ENCODE measurements at regions not wholly inside any gene's neighbourhood (a gene's known extent, or its start where the extent isn't known, plus 50 kb on each side); places are given as distances from the start of the nearest gene placed in this dataset.

DNA sequence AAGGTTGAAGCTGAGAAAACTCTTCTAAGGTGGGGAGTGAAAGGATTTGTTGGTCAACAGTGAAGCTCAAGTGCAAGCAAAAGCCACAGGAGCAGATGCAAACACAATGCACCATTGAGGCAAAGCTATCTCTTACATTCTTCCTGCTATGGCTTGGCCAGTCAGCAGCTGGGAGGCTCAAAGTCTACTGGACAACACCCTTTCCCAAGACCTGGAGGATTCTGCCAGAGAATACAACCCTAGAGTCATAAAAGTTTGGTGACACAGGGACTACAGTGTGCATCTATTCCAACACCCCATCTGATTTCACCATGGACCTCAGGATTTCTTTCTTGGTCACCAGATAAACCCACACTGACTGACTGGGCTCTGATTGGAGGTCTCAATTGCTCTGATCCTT, 342.0 kb downstream of the HRH4 start:
- DNase-seq, result no peak
- no peaks in the 10 kb centered on the region for H3K36me3 ChIP-seq (replicated peaks in 1 of 2; ENCODE audit: control insufficient read depth in 1 of 2, insufficient read depth in 2 of 2, low read length in 2 of 2)
- Mint-ChIP-seq H3K27ac (no peak overlapping the region), H3K4me3 (no peak overlapping the region), H3K36me3 (no peaks in the 10 kb centered on the region), H3K27me3 (ENCODE audit: low read depth in 3 of 3) (peaks cover 1 to 3% (median 2%) of the 10 kb centered on the region in 3 donors), H3K9me3 (peaks cover 0 to 10% (median 0%) of the 10 kb centered on the region in 7 donors), H3K4me1 (no peaks in the 10 kb centered on the region)
- no peaks in the 10 kb centered on the region for H4K20me1 ChIP-seq (ENCODE audit: insufficient read depth, low read length)
- H3K9me3 ChIP-seq (replicated peaks in 1 of 2; ENCODE audit: control insufficient read depth in 1 of 2, insufficient read depth in 1 of 2, low read length in 2 of 2), result no peaks in the 10 kb centered on the region
- H2AFZ ChIP-seq (ENCODE audit: insufficient read depth, low read depth, low read length, poor library complexity, severe bottlenecking), result no peak overlapping the region
- H3K27me3 ChIP-seq (ENCODE audit: control insufficient read depth in 2 of 2, insufficient read depth in 2 of 2, low read length in 2 of 2), result no peaks in the 10 kb centered on the region
- TF ChIP-seq, protein P1, sequence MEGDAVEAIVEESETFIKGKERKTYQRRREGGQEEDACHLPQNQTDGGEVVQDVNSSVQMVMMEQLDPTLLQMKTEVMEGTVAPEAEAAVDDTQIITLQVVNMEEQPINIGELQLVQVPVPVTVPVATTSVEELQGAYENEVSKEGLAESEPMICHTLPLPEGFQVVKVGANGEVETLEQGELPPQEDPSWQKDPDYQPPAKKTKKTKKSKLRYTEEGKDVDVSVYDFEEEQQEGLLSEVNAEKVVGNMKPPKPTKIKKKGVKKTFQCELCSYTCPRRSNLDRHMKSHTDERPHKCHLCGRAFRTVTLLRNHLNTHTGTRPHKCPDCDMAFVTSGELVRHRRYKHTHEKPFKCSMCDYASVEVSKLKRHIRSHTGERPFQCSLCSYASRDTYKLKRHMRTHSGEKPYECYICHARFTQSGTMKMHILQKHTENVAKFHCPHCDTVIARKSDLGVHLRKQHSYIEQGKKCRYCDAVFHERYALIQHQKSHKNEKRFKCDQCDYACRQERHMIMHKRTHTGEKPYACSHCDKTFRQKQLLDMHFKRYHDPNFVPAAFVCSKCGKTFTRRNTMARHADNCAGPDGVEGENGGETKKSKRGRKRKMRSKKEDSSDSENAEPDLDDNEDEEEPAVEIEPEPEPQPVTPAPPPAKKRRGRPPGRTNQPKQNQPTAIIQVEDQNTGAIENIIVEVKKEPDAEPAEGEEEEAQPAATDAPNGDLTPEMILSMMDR (IDR thresholded peaks at IDR 0.05), result no peak
- no peak overlapping the region for H3K27ac ChIP-seq (ENCODE audit: low read depth in 1 of 2, low read length in 2 of 2)
- H3K4me1 ChIP-seq (ENCODE audit: control insufficient read depth in 1 of 2, insufficient read depth in 2 of 2, low read length in 2 of 2), result no peaks in the 10 kb centered on the region
- H3K79me2 ChIP-seq (ENCODE audit: insufficient read depth, low read length), result no peaks in the 10 kb centered on the region
- no peak overlapping the region for H3K4me3 ChIP-seq (replicated peaks in 1 of 3; ENCODE audit: low read depth in 2 of 3, low read length in 3 of 3)
- no peak overlapping the region for H3K9ac ChIP-seq (ENCODE audit: insufficient read depth, low read length, poor library complexity, severe bottlenecking)
- intact Hi-C loops (cut with micrococcal nuclease), result no loop called here
- no peak overlapping the region for H3K4me2 ChIP-seq (replicated peaks; ENCODE audit: extremely low read depth, low read length, poor library complexity, severe bottlenecking)

DNA sequence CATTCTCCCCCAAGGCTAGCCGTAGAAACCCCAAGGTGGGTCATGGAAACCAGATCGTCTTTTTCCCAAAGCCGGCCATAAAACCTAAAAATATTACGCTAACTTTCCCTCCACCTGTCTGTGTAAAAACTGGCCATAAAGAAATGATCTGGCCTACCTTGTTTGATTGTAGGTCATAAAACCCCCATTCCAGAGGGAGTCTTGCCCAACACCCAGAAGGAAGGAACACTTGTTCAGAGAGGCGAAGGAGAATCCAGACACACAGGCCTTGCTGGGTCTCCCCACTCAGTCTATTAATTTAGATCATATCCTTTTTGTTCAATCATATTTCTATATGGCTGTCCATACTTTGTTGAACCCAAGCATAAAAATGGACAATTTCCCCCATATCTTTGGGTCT, 344.7 kb downstream of the HRH4 start:
- Mint-ChIP-seq H3K4me1 (no peaks in the 10 kb centered on the region), H3K27me3 (ENCODE audit: low read depth in 3 of 3) (no peaks in the 10 kb centered on the region), H3K9me3 (peaks cover 2 to 10% (median 5%) of the 10 kb centered on the region in 7 donors), H3K4me3 (no peak overlapping the region), H3K27ac (peak overlapping the region in 1 of 7 donors; percentile 60), H3K36me3 (no peaks in the 10 kb centered on the region)
- Histone ChIP-seq H3K79me2 (ENCODE audit: insufficient read depth, low read length) (no peaks in the 10 kb centered on the region), H3K27me3 (ENCODE audit: control insufficient read depth in 2 of 2, insufficient read depth in 2 of 2, low read length in 2 of 2) (no peaks in the 10 kb centered on the region), H3K4me2 (replicated peaks; ENCODE audit: extremely low read depth, low read length, poor library complexity, severe bottlenecking) (no peak overlapping the region), H3K4me1 (ENCODE audit: control insufficient read depth in 1 of 2, insufficient read depth in 2 of 2, low read length in 2 of 2) (no peaks in the 10 kb centered on the region), H3K9me3 (replicated peaks in 1 of 2; ENCODE audit: control insufficient read depth in 1 of 2, insufficient read depth in 1 of 2, low read length in 2 of 2) (no peaks in the 10 kb centered on the region), H2AFZ (ENCODE audit: insufficient read depth, low read depth, low read length, poor library complexity, severe bottlenecking) (no peak overlapping the region), H3K27ac (ENCODE audit: low read depth in 1 of 2, low read length in 2 of 2) (no peak overlapping the region), H4K20me1 (ENCODE audit: insufficient read depth, low read length) (no peaks in the 10 kb centered on the region), H3K36me3 (replicated peaks in 1 of 2; ENCODE audit: control insufficient read depth in 1 of 2, insufficient read depth in 2 of 2, low read length in 2 of 2) (no peaks in the 10 kb centered on the region), H3K9ac (ENCODE audit: insufficient read depth, low read length, poor library complexity, severe bottlenecking) (no peak overlapping the region), H3K4me3 (replicated peaks in 1 of 3; ENCODE audit: low read depth in 2 of 3, low read length in 3 of 3) (no peak overlapping the region)
- TF ChIP-seq, protein P1 (IDR thresholded peaks at IDR 0.05), result no peak
- intact Hi-C loops (cut with micrococcal nuclease), result no loop called here
- DNase-seq, result no peak
- 86% methylated on average over 1 of the region's 5 CpGs for WGBS (ENCODE audit: insufficient coverage)

Measured in CD14-positive monocyte (primary cell).